Neural progenitor cell (in vitro differentiated cells): ENCODE measurements at regions not wholly inside any gene's neighbourhood (a gene's known extent, or its start where the extent isn't known, plus 50 kb on each side); places are given as distances from the start of the nearest gene placed in this dataset.

Source experiments
- DNase-seq: peaks from one replicate; pipeline ENCODE4 v3.0.0-alpha.2; 2016; ENCODE audit warnings: low spot score
- H2AFZ ChIP-seq: fragments of 200-600 bp; sonication (generic); replicated peaks from 2 replicates; pipeline ENCODE4 v1.6.1; 2016; ENCODE audit warnings: antibody characterized with exemption
- H3F3A ChIP-seq: fragments of 200-600 bp; sonication (generic); 2 replicates; pipeline ENCODE4 v1.6.1; 2016; ENCODE audit warnings: antibody characterized with exemption, low read depth
- H3K27ac ChIP-seq: fragments of 200-600 bp; sonication (generic); 2 replicates; pipeline ENCODE4 v1.5.1; 2016; ENCODE audit warnings: mild to moderate bottlenecking
- H3K27me3 ChIP-seq: fragments of 200-600 bp; sonication (generic); 2 replicates; pipeline ENCODE4 v1.6.1; 2016; ENCODE audit warnings: mild to moderate bottlenecking, moderate library complexity
- H3K36me3 ChIP-seq: fragments of 200-600 bp; sonication (generic); 2 replicates; pipeline ENCODE4 v1.5.1; 2016
- H3K4me1 ChIP-seq: fragments of 200-600 bp; sonication (generic); 2 replicates; pipeline ENCODE4 v1.6.1; 2016; ENCODE audit warnings: mixed run types
- H3K4me2 ChIP-seq: fragments of 200-600 bp; sonication (generic); 2 replicates; pipeline ENCODE4 v1.6.1; 2016
- H3K4me3 ChIP-seq: fragments of 200-600 bp; sonication (generic); 2 replicates; pipeline ENCODE4 v1.5.1; 2016
- H3K79me2 ChIP-seq: fragments of 200-600 bp; sonication (generic); 2 replicates; pipeline ENCODE4 v1.6.1; 2016; ENCODE audit warnings: low read depth
- H3K9ac ChIP-seq: fragments of 200-600 bp; sonication (generic); 2 replicates; pipeline ENCODE4 v1.6.1; 2016
- H3K9me3 ChIP-seq: fragments of 200-600 bp; sonication (generic); 2 replicates; pipeline ENCODE4 v1.5.1; 2016; ENCODE audit warnings: low read depth
- H4K20me1 ChIP-seq: fragments of 200-600 bp; sonication (generic); 2 replicates; pipeline ENCODE4 v1.6.1; 2016; ENCODE audit warnings: low read depth
- H3K27ac Mint-ChIP-seq: 3 replicates; pipeline ENCODE4 v1.8.0; 2021; ENCODE audit warnings: mixed read lengths
- H3K27me3 Mint-ChIP-seq: 2 replicates; pipeline ENCODE4 v1.8.0; 2022; ENCODE audit warnings: low read depth, mild to moderate bottlenecking, inconsistent platforms, moderate library complexity, mixed read lengths; ENCODE audit not compliant: insufficient read depth
- H3K36me3 Mint-ChIP-seq: 3 replicates; pipeline ENCODE4 v1.8.0; 2021; ENCODE audit warnings: mixed read lengths
- H3K4me1 Mint-ChIP-seq: 3 replicates; pipeline ENCODE4 v1.8.0; 2021; ENCODE audit warnings: mixed read lengths
- H3K4me3 Mint-ChIP-seq: 3 replicates; pipeline ENCODE4 v1.8.0; 2021; ENCODE audit warnings: mild to moderate bottlenecking, moderate library complexity, mixed read lengths
- H3K9me3 Mint-ChIP-seq: 3 replicates; pipeline ENCODE4 v1.8.0; 2020; ENCODE audit warnings: mixed read lengths
- EZH2 ChIP-seq: fragments of 200-600 bp; sonication (generic); IDR thresholded peaks from 2 replicates; pipeline ENCODE4 v1.6.1; 2017; ENCODE audit warnings: antibody characterized with exemption, mild to moderate bottlenecking, moderate library complexity
- EZH2phosphoT487 ChIP-seq: fragments of 200-600 bp; sonication (generic); IDR thresholded peaks from 2 replicates; pipeline ENCODE4 v1.6.1; 2017; ENCODE audit warnings: antibody characterized with exemption
- TF ChIP-seq, protein P1 (sequence below): fragments of 200-600 bp; sonication (generic); IDR thresholded peaks from 2 replicates; pipeline ENCODE4 v1.5.1; 2017; ENCODE audit warnings: antibody characterized with exemption, mild to moderate bottlenecking

DNA sequence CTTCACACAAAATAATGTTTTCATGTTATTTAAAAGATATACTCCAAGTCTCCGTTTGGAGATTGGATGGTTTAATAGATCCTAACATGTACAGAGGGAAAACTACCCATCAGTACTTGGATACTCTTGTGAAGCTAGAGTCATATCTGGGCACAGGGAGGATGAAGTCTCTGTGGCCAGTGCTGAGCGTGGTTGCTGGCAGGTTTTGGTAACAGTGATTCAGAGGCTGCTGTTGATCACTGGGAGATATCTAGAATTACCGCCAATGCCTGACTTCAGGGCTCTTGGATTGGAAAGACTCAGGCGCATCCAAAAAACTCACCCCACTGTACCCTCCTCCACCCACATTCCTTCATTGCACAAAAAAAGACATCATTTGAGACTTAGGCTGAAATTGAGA is 107.2 kb upstream of the PGRMC2 start:
- H3K4me1 Mint-ChIP-seq, result peaks cover 2% of the 10 kb centered on the region
- Histone ChIP-seq H3K36me3 (no peaks in the 10 kb centered on the region), H3K4me1 (no peaks in the 10 kb centered on the region), H2AFZ (peak overlapping the region; percentile 26), H3K9ac (no peak overlapping the region), H4K20me1 (no peaks in the 10 kb centered on the region), H3K9me3 (no peaks in the 10 kb centered on the region), H3K4me3 (no peak overlapping the region), H3K27me3 (no peaks in the 10 kb centered on the region), H3K4me2 (no peak overlapping the region), H3K79me2 (no peaks in the 10 kb centered on the region), H3K27ac (no peak overlapping the region), H3F3A (no peaks in the 10 kb centered on the region)
- H3K36me3 Mint-ChIP-seq, result no peaks in the 10 kb centered on the region
- H3K4me3 Mint-ChIP-seq, result no peak overlapping the region
- H3K27me3 Mint-ChIP-seq, result peaks cover 3% of the 10 kb centered on the region
- DNase-seq, result no peak
- H3K27ac Mint-ChIP-seq, result no peak overlapping the region
- TF ChIP-seq EZH2 (no peak), EZH2phosphoT487 (no peak)
- TF ChIP-seq, protein P1, sequence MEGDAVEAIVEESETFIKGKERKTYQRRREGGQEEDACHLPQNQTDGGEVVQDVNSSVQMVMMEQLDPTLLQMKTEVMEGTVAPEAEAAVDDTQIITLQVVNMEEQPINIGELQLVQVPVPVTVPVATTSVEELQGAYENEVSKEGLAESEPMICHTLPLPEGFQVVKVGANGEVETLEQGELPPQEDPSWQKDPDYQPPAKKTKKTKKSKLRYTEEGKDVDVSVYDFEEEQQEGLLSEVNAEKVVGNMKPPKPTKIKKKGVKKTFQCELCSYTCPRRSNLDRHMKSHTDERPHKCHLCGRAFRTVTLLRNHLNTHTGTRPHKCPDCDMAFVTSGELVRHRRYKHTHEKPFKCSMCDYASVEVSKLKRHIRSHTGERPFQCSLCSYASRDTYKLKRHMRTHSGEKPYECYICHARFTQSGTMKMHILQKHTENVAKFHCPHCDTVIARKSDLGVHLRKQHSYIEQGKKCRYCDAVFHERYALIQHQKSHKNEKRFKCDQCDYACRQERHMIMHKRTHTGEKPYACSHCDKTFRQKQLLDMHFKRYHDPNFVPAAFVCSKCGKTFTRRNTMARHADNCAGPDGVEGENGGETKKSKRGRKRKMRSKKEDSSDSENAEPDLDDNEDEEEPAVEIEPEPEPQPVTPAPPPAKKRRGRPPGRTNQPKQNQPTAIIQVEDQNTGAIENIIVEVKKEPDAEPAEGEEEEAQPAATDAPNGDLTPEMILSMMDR, result no peak
- H3K9me3 Mint-ChIP-seq, result peaks cover 3% of the 10 kb centered on the region

DNA sequence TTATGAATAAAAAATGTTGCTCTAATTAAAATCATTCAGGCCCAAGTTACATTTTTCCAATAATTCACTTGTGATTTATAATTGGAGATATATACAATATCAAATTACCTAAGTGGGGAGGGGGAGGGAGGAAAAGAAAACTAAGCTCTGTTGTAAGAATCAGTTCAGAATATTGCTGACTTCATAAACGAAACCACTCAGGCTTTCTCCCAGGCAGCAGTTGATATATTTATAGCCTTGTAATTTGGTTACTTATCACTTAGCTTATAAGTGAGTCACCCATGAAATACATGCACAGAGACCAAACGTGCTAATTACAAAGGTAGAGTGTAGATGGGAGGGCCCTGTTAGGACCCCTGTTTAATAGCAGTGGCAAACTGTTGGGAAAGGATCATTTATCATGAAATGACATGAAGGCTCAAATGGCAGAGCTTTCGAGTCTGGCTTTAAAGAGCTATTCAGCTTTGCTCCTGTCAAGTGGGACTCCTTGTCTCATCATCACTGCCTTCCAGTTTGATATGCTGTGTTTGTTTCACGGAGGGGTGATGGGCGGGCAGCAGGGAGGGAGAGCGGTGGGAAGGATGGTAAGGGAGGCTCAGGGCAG is 105.6 kb upstream of the PGRMC2 start:
- Histone ChIP-seq H4K20me1 (no peaks in the 10 kb centered on the region), H3K36me3 (no peaks in the 10 kb centered on the region), H3F3A (no peaks in the 10 kb centered on the region), H2AFZ (no peak overlapping the region), H3K4me1 (no peaks in the 10 kb centered on the region), H3K4me2 (no peak overlapping the region), H3K4me3 (no peak overlapping the region), H3K9ac (no peak overlapping the region), H3K27me3 (no peaks in the 10 kb centered on the region), H3K79me2 (no peaks in the 10 kb centered on the region), H3K27ac (no peak overlapping the region), H3K9me3 (no peaks in the 10 kb centered on the region)
- H3K4me1 Mint-ChIP-seq, result peaks cover 3% of the 10 kb centered on the region
- H3K9me3 Mint-ChIP-seq, result no peaks in the 10 kb centered on the region
- H3K4me3 Mint-ChIP-seq, result no peak overlapping the region
- no peak for DNase-seq
- TF ChIP-seq, protein P1, result no peak
- TF ChIP-seq EZH2 (no peak), EZH2phosphoT487 (no peak)
- H3K27me3 Mint-ChIP-seq, result peaks cover 3% of the 10 kb centered on the region
- H3K36me3 Mint-ChIP-seq, result no peaks in the 10 kb centered on the region
- no peak overlapping the region for H3K27ac Mint-ChIP-seq

DNA sequence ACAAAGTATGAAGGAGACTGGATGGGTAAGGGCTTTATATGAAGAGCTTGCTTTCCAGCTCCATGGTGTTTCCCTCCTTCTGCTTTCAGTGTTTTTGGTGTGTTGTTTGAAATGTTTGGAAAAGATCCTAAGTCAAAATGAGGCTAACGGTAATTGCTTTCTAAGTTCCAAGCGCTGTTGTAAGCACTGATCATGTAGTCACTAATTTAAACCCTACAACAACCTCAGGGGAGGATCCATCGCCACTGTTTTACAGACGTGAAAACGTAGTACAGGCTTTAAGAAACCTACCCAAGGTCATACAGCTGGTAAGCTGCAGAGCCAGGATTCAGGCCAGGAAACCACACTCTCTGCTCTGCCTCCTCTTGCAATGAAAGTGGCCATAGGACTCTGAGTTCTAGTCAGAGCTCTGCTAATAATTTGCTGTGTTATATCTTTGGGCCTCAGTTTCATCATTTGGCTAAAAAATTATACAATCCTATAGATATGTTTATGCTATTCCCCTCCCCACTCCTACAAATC is 102.9 kb upstream of the PGRMC2 start:
- H3K27ac Mint-ChIP-seq, result no peak overlapping the region
- peaks cover 15% of the 10 kb centered on the region for H3K4me1 Mint-ChIP-seq
- Histone ChIP-seq H3K4me2 (no peak overlapping the region), H2AFZ (no peak overlapping the region), H3K4me3 (no peak overlapping the region), H3K4me1 (no peaks in the 10 kb centered on the region), H3K36me3 (no peaks in the 10 kb centered on the region), H3K79me2 (no peaks in the 10 kb centered on the region), H3K9me3 (no peaks in the 10 kb centered on the region), H3K27me3 (no peaks in the 10 kb centered on the region), H3F3A (no peaks in the 10 kb centered on the region), H3K27ac (no peak overlapping the region), H4K20me1 (no peaks in the 10 kb centered on the region), H3K9ac (no peak overlapping the region)
- H3K4me3 Mint-ChIP-seq, result no peak overlapping the region
- no peak for DNase-seq
- H3K9me3 Mint-ChIP-seq, result no peaks in the 10 kb centered on the region
- TF ChIP-seq EZH2 (no peak), EZH2phosphoT487 (no peak)
- TF ChIP-seq, protein P1, result no peak
- H3K36me3 Mint-ChIP-seq, result no peaks in the 10 kb centered on the region
- H3K27me3 Mint-ChIP-seq, result peaks cover 3% of the 10 kb centered on the region
